Activated naive CD8-positive, alpha-beta T cell treated with anti-CD3 and anti-CD28 coated beads for 36 hours (primary cell): ENCODE measurements at regions not wholly inside any gene's neighbourhood (a gene's known extent, or its start where the extent isn't known, plus 50 kb on each side); places are given as distances from the start of the nearest gene placed in this dataset.
"Not testable (repeated sequence)": the region's sequence is repeated elsewhere in the genome, so short reads cannot be mapped to it uniquely, and the experiment has no call there.

ENCODE experiments used
- DNase-seq: peaks from one replicate; pipeline ENCODE4 v3.0.0; 2021
- H3K27ac Mint-ChIP-seq: one replicate; pipeline ENCODE4 v1.8.0; 2022; ENCODE audit warnings: mild to moderate bottlenecking, moderate library complexity, mixed read lengths
- H3K27me3 Mint-ChIP-seq: one replicate; pipeline ENCODE4 v1.8.0; 2022; ENCODE audit warnings: mild to moderate bottlenecking, mixed read lengths
- H3K36me3 Mint-ChIP-seq: one replicate; pipeline ENCODE4 v1.8.0; 2021; ENCODE audit warnings: mild to moderate bottlenecking, mixed read lengths
- H3K4me1 Mint-ChIP-seq: one replicate; pipeline ENCODE4 v1.8.0; 2021; ENCODE audit warnings: mixed read lengths
- H3K4me3 Mint-ChIP-seq: one replicate; pipeline ENCODE4 v1.8.0; 2022; ENCODE audit warnings: mild to moderate bottlenecking, moderate library complexity, mixed read lengths
- H3K9me3 Mint-ChIP-seq: one replicate; pipeline ENCODE4 v1.8.0; 2022; ENCODE audit warnings: mixed read lengths

DNA sequence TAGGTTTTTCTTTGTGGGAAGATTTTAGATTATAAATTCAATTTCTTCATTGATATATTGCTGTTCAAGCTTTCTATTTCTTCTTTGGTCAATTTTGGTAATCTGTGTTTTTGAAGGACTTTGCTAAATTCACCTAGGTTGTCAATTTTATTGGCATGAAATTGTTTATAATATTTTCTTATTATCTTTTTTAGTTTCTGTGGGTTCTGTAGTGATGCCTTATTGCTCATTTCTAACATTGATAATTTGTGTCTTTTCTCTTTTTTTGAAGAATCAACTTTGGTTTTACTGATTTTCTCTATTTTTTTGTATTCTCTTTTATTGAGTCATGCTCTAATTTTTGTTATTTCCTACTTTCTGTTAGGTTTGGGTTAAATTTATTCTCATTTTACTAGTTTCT, 123.2 kb downstream of the ADSS2 start:
- Mint-ChIP-seq H3K27me3 (peaks cover 12% of the 10 kb centered on the region), H3K27ac (no peak overlapping the region), H3K4me3 (no peak overlapping the region), H3K36me3 (no peaks in the 10 kb centered on the region), H3K9me3 (peaks cover 8% of the 10 kb centered on the region), H3K4me1 (peaks cover 2% of the 10 kb centered on the region)
- no peak for DNase-seq

- no peak for DNase-seq
Measured at GRCh38 chr1:244329591-244330317, 122.0 kb downstream of the ADSS2 start.

DNA sequence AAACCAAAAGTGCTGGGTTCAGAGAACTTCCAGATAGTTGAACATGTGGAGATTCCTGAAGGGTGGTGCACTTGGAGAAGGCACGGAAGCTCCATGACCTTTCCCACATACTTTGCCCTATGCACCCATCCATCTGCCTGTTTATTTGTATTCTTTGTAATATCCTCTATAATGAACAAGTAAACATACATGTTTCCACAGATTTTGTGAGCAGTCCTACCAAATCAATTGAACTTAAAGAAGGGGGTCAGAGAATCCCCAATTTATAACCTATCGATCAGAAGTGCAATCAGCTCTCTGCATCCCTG, 121.4 kb downstream of the ADSS2 start:
- Mint-ChIP-seq H3K4me3 (no peak overlapping the region), H3K36me3 (no peaks in the 10 kb centered on the region), H3K27ac (no peak overlapping the region), H3K4me1 (peaks cover 2% of the 10 kb centered on the region), H3K9me3 (peaks cover 8% of the 10 kb centered on the region), H3K27me3 (peaks cover 24% of the 10 kb centered on the region)
- DNase-seq: no peak

More at GRCh38 chr1:244329591-244330317, 122.0 kb downstream of the ADSS2 start:
- Mint-ChIP-seq H3K27ac (no peak overlapping the region), H3K9me3 (peaks cover 8% of the 10 kb centered on the region), H3K4me1 (peaks cover 2% of the 10 kb centered on the region), H3K4me3 (no peak overlapping the region), H3K36me3 (no peaks in the 10 kb centered on the region), H3K27me3 (peaks cover 24% of the 10 kb centered on the region)

- not testable (repeated sequence) for DNase-seq, H3K36me3 Mint-ChIP-seq, H3K4me1 Mint-ChIP-seq, H3K9me3 Mint-ChIP-seq, H3K4me3 Mint-ChIP-seq, H3K27ac Mint-ChIP-seq
- peaks cover 29% of the 10 kb centered on the region for H3K27me3 Mint-ChIP-seq
Measured at GRCh38 chr1:244332761-244333160, 118.9 kb downstream of the ADSS2 start.

DNA sequence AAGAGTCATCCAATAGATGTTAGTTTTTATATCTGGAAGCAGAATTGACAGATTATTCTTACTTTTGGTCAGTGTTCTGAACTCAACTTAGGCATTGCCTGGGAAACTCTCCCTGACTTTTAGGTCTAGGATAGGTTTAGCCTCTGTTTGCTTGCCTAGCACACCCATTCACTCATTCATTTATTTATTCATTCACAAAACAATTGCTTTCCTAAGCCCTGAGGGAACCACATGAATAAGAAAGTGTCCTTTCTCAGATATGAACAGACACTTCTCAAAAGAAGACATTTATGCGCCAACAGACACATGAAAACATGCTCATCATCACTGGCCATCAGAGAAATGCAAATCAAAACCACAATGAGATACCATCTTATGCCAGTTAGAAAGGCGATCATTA, 117.4 kb downstream of the ADSS2 start:
- peaks cover 29% of the 10 kb centered on the region for H3K27me3 Mint-ChIP-seq
- not testable (repeated sequence) for H3K27ac Mint-ChIP-seq, H3K9me3 Mint-ChIP-seq

GRCh38 chr1:244334842-244335241, 116.9 kb downstream of the ADSS2 start:
- not testable (repeated sequence) for H3K36me3 Mint-ChIP-seq, H3K4me3 Mint-ChIP-seq, DNase-seq, H3K9me3 Mint-ChIP-seq, H3K27ac Mint-ChIP-seq, H3K4me1 Mint-ChIP-seq
- H3K27me3 Mint-ChIP-seq: peaks cover 29% of the 10 kb centered on the region

More for the DNA sequence above, 117.4 kb downstream of the ADSS2 start:
- H3K4me1 Mint-ChIP-seq, H3K36me3 Mint-ChIP-seq, DNase-seq, H3K4me3 Mint-ChIP-seq: not testable (repeated sequence)

DNA sequence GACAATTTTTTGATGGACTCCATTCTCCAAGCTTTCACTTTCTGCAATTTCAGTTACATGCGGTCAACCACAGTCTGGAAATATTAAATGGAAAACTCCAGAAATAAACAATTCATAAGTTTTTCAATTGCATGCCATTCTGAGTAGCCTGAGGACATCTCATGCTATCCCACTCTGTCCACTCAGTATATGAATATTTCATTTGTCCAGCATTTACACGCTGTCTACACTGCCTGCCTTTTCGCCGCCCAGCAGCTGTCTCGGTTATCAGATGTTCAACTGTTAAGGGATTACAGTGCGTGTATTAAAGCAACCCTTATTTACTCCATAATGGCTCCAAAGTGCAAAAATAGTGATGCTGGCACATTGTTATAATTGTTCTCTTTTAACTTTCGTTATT, 116.3 kb downstream of the ADSS2 start:
- no peak for DNase-seq
- peaks cover 29% of the 10 kb centered on the region for H3K27me3 Mint-ChIP-seq
- H3K9me3 Mint-ChIP-seq: peaks cover 3% of the 10 kb centered on the region
- no peak overlapping the region for H3K27ac Mint-ChIP-seq
- no peak overlapping the region for H3K4me3 Mint-ChIP-seq
- peaks cover 2% of the 10 kb centered on the region for H3K4me1 Mint-ChIP-seq
- H3K36me3 Mint-ChIP-seq: no peaks in the 10 kb centered on the region

GRCh38 chr1:244336232-244336899, 115.3 kb downstream of the ADSS2 start:
- H3K27me3 Mint-ChIP-seq: peaks cover 29% of the 10 kb centered on the region
- peaks cover 3% of the 10 kb centered on the region for H3K4me1 Mint-ChIP-seq
- H3K36me3 Mint-ChIP-seq: no peaks in the 10 kb centered on the region
- DNase-seq: no peak
- no peak overlapping the region for H3K4me3 Mint-ChIP-seq
- no peak overlapping the region for H3K27ac Mint-ChIP-seq
- H3K9me3 Mint-ChIP-seq: peaks cover 2% of the 10 kb centered on the region

GRCh38 chr1:244337839-244338238, 113.9 kb downstream of the ADSS2 start:
- no peak overlapping the region for H3K4me3 Mint-ChIP-seq

GRCh38 chr1:244339073-244339692, 112.5 kb downstream of the ADSS2 start:
- no peak overlapping the region for H3K27ac Mint-ChIP-seq
- no peak overlapping the region for H3K4me3 Mint-ChIP-seq
- H3K9me3 Mint-ChIP-seq: no peaks in the 10 kb centered on the region
- peaks cover 9% of the 10 kb centered on the region for H3K4me1 Mint-ChIP-seq
- H3K27me3 Mint-ChIP-seq: peaks cover 10% of the 10 kb centered on the region
- no peak for DNase-seq
- no peaks in the 10 kb centered on the region for H3K36me3 Mint-ChIP-seq

More at GRCh38 chr1:244337839-244338238, 113.9 kb downstream of the ADSS2 start:
- H3K36me3 Mint-ChIP-seq: no peaks in the 10 kb centered on the region
- no peak for DNase-seq
- H3K9me3 Mint-ChIP-seq: no peaks in the 10 kb centered on the region
- peaks cover 24% of the 10 kb centered on the region for H3K27me3 Mint-ChIP-seq
- no peak overlapping the region for H3K27ac Mint-ChIP-seq
- H3K4me1 Mint-ChIP-seq: peaks cover 9% of the 10 kb centered on the region

GRCh38 chr1:244339776-244340175, 111.9 kb downstream of the ADSS2 start:
- no peaks in the 10 kb centered on the region for H3K9me3 Mint-ChIP-seq
- no peak overlapping the region for H3K27ac Mint-ChIP-seq
- peaks cover 9% of the 10 kb centered on the region for H3K4me1 Mint-ChIP-seq
- DNase-seq: no peak
- no peaks in the 10 kb centered on the region for H3K36me3 Mint-ChIP-seq
- H3K4me3 Mint-ChIP-seq: no peak overlapping the region
- peaks cover 6% of the 10 kb centered on the region for H3K27me3 Mint-ChIP-seq

DNA sequence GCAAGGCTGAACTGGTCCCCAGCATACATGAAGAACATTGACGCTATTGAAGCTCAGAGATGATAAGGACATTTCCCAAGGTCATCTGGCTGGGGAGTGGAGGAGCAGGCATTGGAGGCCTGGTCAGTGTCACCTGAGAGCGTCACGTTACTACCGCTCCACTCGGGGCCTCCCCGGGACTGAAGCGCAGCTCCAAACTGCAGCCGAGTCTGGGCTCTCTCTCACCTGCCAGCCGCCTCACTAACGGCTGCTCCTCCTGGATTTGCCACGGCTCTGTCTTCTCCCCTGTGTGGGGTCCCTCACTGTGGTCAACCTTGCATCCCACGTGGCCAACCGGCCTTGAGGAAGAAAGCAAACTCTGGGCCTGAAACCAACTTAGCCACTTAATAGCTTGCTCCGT, 111.3 kb downstream of the ADSS2 start:
- no peak for DNase-seq
- Mint-ChIP-seq H3K9me3 (no peaks in the 10 kb centered on the region), H3K4me1 (peaks cover 9% of the 10 kb centered on the region), H3K36me3 (no peaks in the 10 kb centered on the region), H3K27ac (no peak overlapping the region), H3K27me3 (peaks cover 6% of the 10 kb centered on the region), H3K4me3 (no peak overlapping the region)

GRCh38 chr1:244341455-244342450, 110.0 kb downstream of the ADSS2 start:
- H3K36me3 Mint-ChIP-seq: no peaks in the 10 kb centered on the region
- peaks cover 9% of the 10 kb centered on the region for H3K4me1 Mint-ChIP-seq
- H3K27ac Mint-ChIP-seq: no peak overlapping the region
- peaks cover 6% of the 10 kb centered on the region for H3K27me3 Mint-ChIP-seq
- H3K9me3 Mint-ChIP-seq: no peaks in the 10 kb centered on the region
- DNase-seq: peak; percentile 17
- H3K4me3 Mint-ChIP-seq: no peak overlapping the region

- H3K4me3 Mint-ChIP-seq: no peak overlapping the region
- no peaks in the 10 kb centered on the region for H3K36me3 Mint-ChIP-seq
- no peak overlapping the region for H3K27ac Mint-ChIP-seq
- DNase-seq: no peak
- H3K27me3 Mint-ChIP-seq: peaks cover 3% of the 10 kb centered on the region
- no peaks in the 10 kb centered on the region for H3K9me3 Mint-ChIP-seq
- H3K4me1 Mint-ChIP-seq: peaks cover 7% of the 10 kb centered on the region
Measured at GRCh38 chr1:244344001-244344400, 107.7 kb downstream of the ADSS2 start.
